ENCODE measurements at regions not wholly inside any gene's neighbourhood (a gene's known extent, or its start where the extent isn't known, plus 50 kb on each side); places are given as distances from the start of the nearest gene placed in this dataset.

GRCh38 chr15:97736748-97737147, 223.8 kb upstream of the ARRDC4 start:
- TF ChIP-seq, protein P1, sequence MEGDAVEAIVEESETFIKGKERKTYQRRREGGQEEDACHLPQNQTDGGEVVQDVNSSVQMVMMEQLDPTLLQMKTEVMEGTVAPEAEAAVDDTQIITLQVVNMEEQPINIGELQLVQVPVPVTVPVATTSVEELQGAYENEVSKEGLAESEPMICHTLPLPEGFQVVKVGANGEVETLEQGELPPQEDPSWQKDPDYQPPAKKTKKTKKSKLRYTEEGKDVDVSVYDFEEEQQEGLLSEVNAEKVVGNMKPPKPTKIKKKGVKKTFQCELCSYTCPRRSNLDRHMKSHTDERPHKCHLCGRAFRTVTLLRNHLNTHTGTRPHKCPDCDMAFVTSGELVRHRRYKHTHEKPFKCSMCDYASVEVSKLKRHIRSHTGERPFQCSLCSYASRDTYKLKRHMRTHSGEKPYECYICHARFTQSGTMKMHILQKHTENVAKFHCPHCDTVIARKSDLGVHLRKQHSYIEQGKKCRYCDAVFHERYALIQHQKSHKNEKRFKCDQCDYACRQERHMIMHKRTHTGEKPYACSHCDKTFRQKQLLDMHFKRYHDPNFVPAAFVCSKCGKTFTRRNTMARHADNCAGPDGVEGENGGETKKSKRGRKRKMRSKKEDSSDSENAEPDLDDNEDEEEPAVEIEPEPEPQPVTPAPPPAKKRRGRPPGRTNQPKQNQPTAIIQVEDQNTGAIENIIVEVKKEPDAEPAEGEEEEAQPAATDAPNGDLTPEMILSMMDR (IDR thresholded peaks at IDR 0.05) = no peak
- TF ChIP-seq POLR2A (IDR thresholded peaks at IDR 0.05) = no peak
